ENCODE measurements at regions not wholly inside any gene's neighbourhood (a gene's known extent, or its start where the extent isn't known, plus 50 kb on each side); places are given as distances from the start of the nearest gene placed in this dataset.

DNA sequence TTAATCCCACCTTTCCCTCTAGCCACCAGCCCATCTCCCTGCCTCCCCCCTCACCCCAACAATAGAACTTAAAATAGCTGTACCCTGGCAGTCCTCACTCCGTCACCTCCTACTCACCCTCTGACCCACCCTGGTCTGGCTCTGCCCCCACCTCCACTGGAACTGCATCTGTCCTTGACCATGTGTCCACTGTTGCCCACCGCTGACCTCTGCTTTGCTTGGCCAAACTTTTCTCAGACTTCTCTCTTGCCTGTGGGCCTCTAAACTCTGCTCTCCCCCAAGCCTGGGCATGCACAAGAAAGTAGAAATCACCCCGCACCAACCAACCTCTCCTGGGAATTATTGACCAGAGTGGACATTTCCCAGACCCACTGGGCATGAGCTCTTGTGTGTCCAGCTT lies 169.8 kb downstream of the WSCD1 start:
- H3K9ac ChIP-seq (ENCODE audit: insufficient read depth in 1 of 2, low read length in 2 of 2): no peak overlapping the region
- H3K4me3 ChIP-seq: no peak overlapping the region
- ATAC-seq (ENCODE audit: insufficient read depth, low FRiP score) (no peak), DNase-seq (no peak)
- TF ChIP-seq, protein P1, sequence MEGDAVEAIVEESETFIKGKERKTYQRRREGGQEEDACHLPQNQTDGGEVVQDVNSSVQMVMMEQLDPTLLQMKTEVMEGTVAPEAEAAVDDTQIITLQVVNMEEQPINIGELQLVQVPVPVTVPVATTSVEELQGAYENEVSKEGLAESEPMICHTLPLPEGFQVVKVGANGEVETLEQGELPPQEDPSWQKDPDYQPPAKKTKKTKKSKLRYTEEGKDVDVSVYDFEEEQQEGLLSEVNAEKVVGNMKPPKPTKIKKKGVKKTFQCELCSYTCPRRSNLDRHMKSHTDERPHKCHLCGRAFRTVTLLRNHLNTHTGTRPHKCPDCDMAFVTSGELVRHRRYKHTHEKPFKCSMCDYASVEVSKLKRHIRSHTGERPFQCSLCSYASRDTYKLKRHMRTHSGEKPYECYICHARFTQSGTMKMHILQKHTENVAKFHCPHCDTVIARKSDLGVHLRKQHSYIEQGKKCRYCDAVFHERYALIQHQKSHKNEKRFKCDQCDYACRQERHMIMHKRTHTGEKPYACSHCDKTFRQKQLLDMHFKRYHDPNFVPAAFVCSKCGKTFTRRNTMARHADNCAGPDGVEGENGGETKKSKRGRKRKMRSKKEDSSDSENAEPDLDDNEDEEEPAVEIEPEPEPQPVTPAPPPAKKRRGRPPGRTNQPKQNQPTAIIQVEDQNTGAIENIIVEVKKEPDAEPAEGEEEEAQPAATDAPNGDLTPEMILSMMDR (IDR thresholded peaks at IDR 0.05; ENCODE audit: control extremely low read depth, extremely low read depth): no peak
- no peak overlapping the region for H3K27ac ChIP-seq (ENCODE audit: low read depth in 1 of 2, low read length in 1 of 2)
- WGBS, 2 donors: 83 to 85% methylated on average over 3 of the region's 3 CpGs
- H3K9me3 ChIP-seq (ENCODE audit: control insufficient read depth in 4 of 4, insufficient read depth in 3 of 4, low read length in 3 of 4): no peaks in the 10 kb centered on the region
- H3K4me1 ChIP-seq (ENCODE audit: control insufficient read depth in 5 of 5, insufficient read depth in 5 of 5, low read length in 5 of 5): no peaks in the 10 kb centered on the region
- no peaks in the 10 kb centered on the region for H3K36me3 ChIP-seq (ENCODE audit: control insufficient read depth in 4 of 4, insufficient read depth in 4 of 4, low read length in 4 of 4)
- peaks cover 0 to 15% (median 2%) of the 10 kb centered on the region in 3 donors for H3K27me3 ChIP-seq (ENCODE audit: control insufficient read depth in 3 of 3, insufficient read depth in 3 of 3, low read length in 2 of 3)

DNA sequence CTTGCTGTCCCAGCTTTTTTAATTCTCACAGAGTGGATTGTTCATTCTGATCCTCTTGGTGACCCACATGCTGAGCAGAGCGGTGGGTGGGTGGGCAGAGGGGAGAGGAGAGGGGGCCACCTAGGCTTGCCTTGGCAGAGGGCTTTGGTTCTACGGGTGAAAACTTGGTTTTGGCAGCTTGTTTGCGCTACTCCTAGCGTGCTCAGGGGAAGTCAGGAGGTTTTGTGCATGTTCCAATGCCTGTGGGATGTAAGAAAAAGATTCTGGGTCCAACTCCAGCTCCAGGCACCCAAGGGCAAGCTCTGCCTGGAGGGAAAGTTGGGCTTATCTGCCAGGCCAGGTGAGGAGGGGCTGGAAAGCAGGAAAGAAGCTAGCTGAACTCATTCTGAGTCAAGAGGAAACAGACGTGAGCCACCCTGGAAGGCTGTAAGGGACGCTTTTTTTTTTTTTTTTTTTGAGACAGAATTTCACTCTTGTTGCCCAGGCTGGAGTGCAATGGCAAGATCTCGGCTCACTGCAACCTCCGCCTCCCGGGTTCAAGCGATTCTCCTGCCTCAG lies 169.1 kb downstream of the WSCD1 start:
- H3K27ac ChIP-seq (ENCODE audit: low read depth in 1 of 2, low read length in 1 of 2): no peak overlapping the region
- no peaks in the 10 kb centered on the region for H3K9me3 ChIP-seq (ENCODE audit: control insufficient read depth in 4 of 4, insufficient read depth in 3 of 4, low read length in 3 of 4)
- H3K27me3 ChIP-seq (ENCODE audit: control insufficient read depth in 3 of 3, insufficient read depth in 3 of 3, low read length in 2 of 3): peaks cover 0 to 15% (median 2%) of the 10 kb centered on the region in 3 donors
- H3K9ac ChIP-seq (ENCODE audit: insufficient read depth in 1 of 2, low read length in 2 of 2): no peak overlapping the region
- DNase-seq (no peak), ATAC-seq (ENCODE audit: insufficient read depth, low FRiP score) (no peak)
- H3K4me1 ChIP-seq (ENCODE audit: control insufficient read depth in 5 of 5, insufficient read depth in 5 of 5, low read length in 5 of 5): no peaks in the 10 kb centered on the region
- WGBS, 2 donors: 58 to 61% methylated on average over 10 of the region's 10 CpGs
- no peaks in the 10 kb centered on the region for H3K36me3 ChIP-seq (ENCODE audit: control insufficient read depth in 4 of 4, insufficient read depth in 4 of 4, low read length in 4 of 4)
- TF ChIP-seq, protein P1 (IDR thresholded peaks at IDR 0.05; ENCODE audit: control extremely low read depth, extremely low read depth): no peak
- no peak overlapping the region for H3K4me3 ChIP-seq

DNA sequence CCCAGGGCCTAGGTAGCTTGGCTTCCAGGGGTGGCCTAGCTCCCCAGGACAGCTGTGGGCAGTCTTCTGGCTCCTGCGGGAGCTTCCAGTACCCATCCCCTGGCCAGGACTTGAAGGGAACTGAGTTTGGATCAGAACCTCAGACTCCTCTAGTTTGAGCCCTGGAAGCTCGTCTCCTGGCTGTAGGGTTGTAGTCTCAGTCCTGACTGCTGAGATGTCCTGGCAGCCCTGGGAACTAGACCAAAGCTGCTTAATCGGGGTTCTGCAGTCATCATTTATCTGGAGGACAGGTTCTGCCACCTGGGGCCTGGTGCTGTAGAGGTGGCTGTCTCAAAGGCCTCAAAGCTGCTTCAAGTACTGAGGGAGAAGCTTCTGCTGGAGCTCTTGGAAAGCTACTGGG lies 163.7 kb downstream of the WSCD1 start:
- Histone ChIP-seq H3K4me3 (no peak overlapping the region), H3K9me3 (ENCODE audit: control insufficient read depth in 4 of 4, insufficient read depth in 3 of 4, low read length in 3 of 4) (no peaks in the 10 kb centered on the region), H3K9ac (ENCODE audit: insufficient read depth in 1 of 2, low read length in 2 of 2) (no peak overlapping the region), H3K27me3 (ENCODE audit: control insufficient read depth in 3 of 3, insufficient read depth in 3 of 3, low read length in 2 of 3) (peaks cover 0 to 5% (median 2%) of the 10 kb centered on the region in 3 donors), H3K4me1 (ENCODE audit: control insufficient read depth in 5 of 5, insufficient read depth in 5 of 5, low read length in 5 of 5) (no peaks in the 10 kb centered on the region), H3K36me3 (ENCODE audit: control insufficient read depth in 4 of 4, insufficient read depth in 4 of 4, low read length in 4 of 4) (no peaks in the 10 kb centered on the region), H3K27ac (ENCODE audit: low read depth in 1 of 2, low read length in 1 of 2) (no peak overlapping the region)
- TF ChIP-seq, protein P1 (IDR thresholded peaks at IDR 0.05; ENCODE audit: control extremely low read depth, extremely low read depth): no peak
- no peak for DNase-seq
- 80 to 89% methylated on average over 3 of the region's 3 CpGs for WGBS, 2 donors
- no peak for ATAC-seq (ENCODE audit: insufficient read depth, low FRiP score)

DNA sequence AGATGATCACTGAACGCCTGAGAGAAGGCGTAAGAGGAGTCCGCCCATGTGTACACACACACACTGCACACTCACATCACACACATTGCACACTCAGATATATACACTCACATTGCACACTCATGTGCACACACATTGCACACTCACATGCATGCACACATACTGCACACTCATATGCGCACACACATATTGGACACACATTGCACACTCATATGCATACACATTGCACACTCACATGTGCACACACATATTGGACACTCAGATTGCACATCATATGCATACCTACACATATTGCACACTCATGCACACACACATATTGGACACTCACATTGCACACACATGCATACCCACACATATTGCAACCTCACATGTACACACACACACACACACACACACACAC lies 163.2 kb downstream of the WSCD1 start:
- no peak for ATAC-seq (ENCODE audit: insufficient read depth, low FRiP score)
- no peaks in the 10 kb centered on the region for H3K36me3 ChIP-seq (ENCODE audit: control insufficient read depth in 4 of 4, insufficient read depth in 4 of 4, low read length in 4 of 4)
- TF ChIP-seq, protein P1 (IDR thresholded peaks at IDR 0.05; ENCODE audit: control extremely low read depth, extremely low read depth): no peak
- 72 to 81% methylated on average over 4 of the region's 4 CpGs for WGBS, 2 donors
- no peak overlapping the region for H3K9ac ChIP-seq (ENCODE audit: insufficient read depth in 1 of 2, low read length in 2 of 2)
- no peaks in the 10 kb centered on the region for H3K9me3 ChIP-seq (ENCODE audit: control insufficient read depth in 4 of 4, insufficient read depth in 3 of 4, low read length in 3 of 4)
- no peaks in the 10 kb centered on the region for H3K4me1 ChIP-seq (ENCODE audit: control insufficient read depth in 5 of 5, insufficient read depth in 5 of 5, low read length in 5 of 5)
- H3K4me3 ChIP-seq: no peak overlapping the region
- peaks cover 0 to 3% (median under 1%) of the 10 kb centered on the region in 3 donors for H3K27me3 ChIP-seq (ENCODE audit: control insufficient read depth in 3 of 3, insufficient read depth in 3 of 3, low read length in 2 of 3)
- DNase-seq: no peak
- no peak overlapping the region for H3K27ac ChIP-seq (ENCODE audit: low read depth in 1 of 2, low read length in 1 of 2)

All from lung (tissue), 11 donors.